HepG2 (cell line): ENCODE measurements at regions not wholly inside any gene's neighbourhood (a gene's known extent, or its start where the extent isn't known, plus 50 kb on each side); places are given as distances from the start of the nearest gene placed in this dataset.

Source experiments
- ATAC-seq: fragments of 200-7000 bp; cut with Tn5 transposase; 3 replicates; pipeline ENCODE4 v1.9.1; 2020; ENCODE audit warnings: mild to moderate bottlenecking, moderate library complexity
- BruUV-seq: library from RNA; stranded (reverse); fragments of 400-500 nt; replicated peaks from 2 replicates; lab custom pipeline; 2021; lab: Mats Ljungman, UMichigan
- CTCF ChIA-PET: fragments of 300-600 bp; formaldehyde crosslinking; extraction: SDS; loops from one replicate; lab custom pipeline; 2021; ENCODE audit warnings: low total read pairs, inconsistent platforms, low intra/inter-chr PET ratio; lab: Yijun Ruan, JAX
- POLR2A ChIA-PET: fragments of 350-600 bp; sonication (Branson Sonifier 250); formaldehyde crosslinking; loops from one replicate; lab custom pipeline; 2020; ENCODE audit warnings: antibody characterized with exemption, inconsistent platforms; lab: Yijun Ruan, JAX
- DNase-seq: peaks from one replicate; pipeline ENCODE4 v3.0.0-alpha.2; 2015; ENCODE audit warnings: low spot score
- FAIRE-seq: peaks from 3 replicates; lab custom pipeline; 2011; peaks lifted over from hg19 to GRCh38; lab: Jason Lieb, UNC
- H2AFZ ChIP-seq: one replicate; pipeline ENCODE4 v1.6.1; 2011; ENCODE audit warnings: low read length, inconsistent platforms
- H3K27ac ChIP-seq: fragments of 300-600 bp; 3 replicates; pipeline ENCODE4 v1.8.0; 2011; ENCODE audit warnings: mixed run types, mild to moderate bottlenecking, mixed read lengths, low read length, inconsistent platforms; ENCODE audit not compliant: insufficient read depth; ENCODE audit errors: extremely low read length
- H3K27me3 ChIP-seq, 2 experiments: fragments of 200-600 bp in 1 of 2; 2 replicates in 1 of 2; 3 replicates in 1 of 2; pipeline versions ENCODE4 v1.6.0 to v1.8.0; 2011; ENCODE audit warnings: low read length in 2 of 2, mild to moderate bottlenecking in 2 of 2, moderate library complexity in 2 of 2, inconsistent platforms in 1 of 2; ENCODE audit not compliant: insufficient read depth in 2 of 2, control insufficient read depth in 1 of 2
- H3K36me3 ChIP-seq, 2 experiments: fragments of 200-600 bp in 1 of 2; replicated peaks in 1 of 2; 2 replicates in 1 of 2; 3 replicates in 1 of 2; pipeline versions ENCODE4 v1.5.1 to v1.8.0; 2011; ENCODE audit warnings: low read length in 2 of 2, inconsistent platforms in 1 of 2; ENCODE audit not compliant: insufficient read depth in 2 of 2, control insufficient read depth in 1 of 2
- H3K4me1 ChIP-seq: 2 replicates; pipeline ENCODE4 v1.5.1; 2012; ENCODE audit warnings: low read length, inconsistent platforms; ENCODE audit not compliant: insufficient read depth
- H3K4me2 ChIP-seq: 2 replicates; pipeline ENCODE4 v1.6.0; 2011; ENCODE audit warnings: low read depth, low read length, inconsistent platforms
- H3K4me3 ChIP-seq, 3 experiments: fragments of 200-600 bp in 1 of 3; sonication (generic), shearing (Covaris generic) in 1 of 3; replicated peaks in 1 of 3; 2 replicates each; pipeline ENCODE4 v1.5.1; 2011 to 2016; ENCODE audit warnings: low read length in 3 of 3, inconsistent platforms in 2 of 3, low read depth in 2 of 3, mild to moderate bottlenecking in 2 of 3, control low read depth in 1 of 3, mixed read lengths in 1 of 3; ENCODE audit not compliant: insufficient read depth in 1 of 3
- H3K79me2 ChIP-seq: one replicate; pipeline ENCODE4 v1.6.1; 2011; ENCODE audit warnings: low read length, inconsistent platforms; ENCODE audit not compliant: insufficient read depth
- H3K9ac ChIP-seq: 2 replicates; pipeline ENCODE4 v1.6.0; 2011; ENCODE audit warnings: mild to moderate bottlenecking, low read depth, low read length, inconsistent platforms; ENCODE audit not compliant: insufficient read depth
- H3K9me3 ChIP-seq: 2 replicates; pipeline ENCODE4 v1.5.1; 2012; ENCODE audit warnings: mild to moderate bottlenecking, low read length
- H4K20me1 ChIP-seq: 2 replicates; pipeline ENCODE4 v1.6.0; 2011; ENCODE audit warnings: inconsistent platforms, mild to moderate bottlenecking, low read length, moderate library complexity; ENCODE audit not compliant: insufficient read depth
- CENPT ChIP-seq: sonication (generic); formaldehyde crosslinking; IDR thresholded peaks from 2 replicates; pipeline ENCODE4 v1.8.0; 2022; ENCODE audit warnings: low read depth, mild to moderate bottlenecking, moderate library complexity, missing genetic modification reagents
- FOXM1 ChIP-seq: sonication (generic); formaldehyde crosslinking; IDR thresholded peaks from 2 replicates; pipeline ENCODE4 v1.5.0; 2020; ENCODE audit warnings: missing genetic modification reagents
- HNRNPUL1 ChIP-seq: fragments of 200-400 bp; formaldehyde crosslinking; IDR thresholded peaks from 2 replicates; pipeline ENCODE4 v1.6.1; 2017; ENCODE audit warnings: low read depth, mild to moderate bottlenecking, low read length, moderate library complexity
- IRX3 ChIP-seq: sonication (generic); formaldehyde crosslinking; IDR thresholded peaks from 2 replicates; pipeline ENCODE4 v1.8.1; 2023; ENCODE audit warnings: mild to moderate bottlenecking, low read depth, missing genetic modification reagents, borderline replicate concordance
- MXD3 ChIP-seq: IDR thresholded peaks from 2 replicates; pipeline ENCODE4 v1.6.1; 2016; ENCODE audit warnings: mild to moderate bottlenecking, missing biosample characterization, missing genetic modification reagents
- POLR2AphosphoS5 ChIP-seq: IDR thresholded peaks from 2 replicates; pipeline ENCODE4 v1.6.1; 2012; ENCODE audit warnings: low read depth, low read length
- TMF1 ChIP-seq: sonication (generic); formaldehyde crosslinking; IDR thresholded peaks from 2 replicates; pipeline ENCODE4 v1.8.1; 2022; ENCODE audit warnings: low read depth, missing genetic modification reagents
- YEATS4 ChIP-seq: sonication (generic); formaldehyde crosslinking; IDR thresholded peaks from 2 replicates; pipeline ENCODE4 v1.4.0; 2020; ENCODE audit warnings: missing genetic modification reagents, borderline replicate concordance
- ZBTB25 ChIP-seq: IDR thresholded peaks from 2 replicates; pipeline ENCODE4 v1.6.1; 2018; ENCODE audit warnings: missing genetic modification reagents
- ZFP91 ChIP-seq: sonication (generic); formaldehyde crosslinking; IDR thresholded peaks from 2 replicates; pipeline ENCODE4 v1.9.0; 2022; ENCODE audit warnings: missing genetic modification reagents, mild to moderate bottlenecking, borderline replicate concordance
- ZNF281 ChIP-seq: sonication (generic); formaldehyde crosslinking; IDR thresholded peaks from 2 replicates; pipeline ENCODE4 v1.4.0; 2020; ENCODE audit warnings: missing genetic modification reagents, borderline replicate concordance
- WGBS: methylation state at CpG from one replicate; pipeline ENCODE4 v1.1.6; 2017; ENCODE audit warnings: low lambda C conversion rate; 5-methylcytosine and 5-hydroxymethylcytosine counted together
- in situ Hi-C: cut with HindIII; loops from 2 replicates; pipeline ENCODE4 v1.10.0; 2017; ENCODE audit warnings: low pct_unique_long_range_greater_than_20kb; ENCODE audit not compliant: extremely low pct_ligation_motif_present
- intact Hi-C: fragments of 100-400 bp; cut with micrococcal nuclease; formaldehyde crosslinking; loops from one replicate; pipeline ENCODE4 v1.10.0; 2022; ENCODE audit not compliant: unreplicated experiment

GRCh38 chr1:194515916-194516315, 1329.5 kb upstream of the B3GALT2 start:
- in situ Hi-C loops, result no loop called here
- Histone ChIP-seq H3K4me2 (no peak overlapping the region), H3K9me3 (peaks cover 4% of the 10 kb centered on the region; the same call in 1 of the 2 replicates), H3K36me3 (no peaks in the 10 kb centered on the region), H3K4me3 (no peak overlapping the region), H3K27me3 (no peaks in the 10 kb centered on the region), H3K79me2 (no peaks in the 10 kb centered on the region), H4K20me1 (no peaks in the 10 kb centered on the region), H3K27ac (no peak overlapping the region), H3K4me1 (no peaks in the 10 kb centered on the region), H2AFZ (no peak overlapping the region), H3K9ac (no peak overlapping the region)
- POLR2A ChIA-PET, result no interaction called here
- no peak for DNase-seq
- intact Hi-C loops, result no loop called here
- CTCF ChIA-PET, result no interaction called here
- ATAC-seq, result no peak
- 25% methylated on average over 4 of the region's 4 CpGs for WGBS
- no TSS peak for BruUV-seq
- TF ChIP-seq CENPT (CRISPR knock-in tag), result no peak
- no peak for TF ChIP-seq MXD3
- TF ChIP-seq ZNF281, result no peak
- TF ChIP-seq ZFP91, result no peak
- TF ChIP-seq YEATS4 (CRISPR knock-in tag), result no peak
- TF ChIP-seq IRX3 (CRISPR knock-in tag), result no peak
- no peak for TF ChIP-seq ZBTB25 (CRISPR knock-in tag)
- no peak for TF ChIP-seq TMF1 (CRISPR knock-in tag)
- no peak for TF ChIP-seq FOXM1 (CRISPR knock-in tag)
- no peak for TF ChIP-seq POLR2AphosphoS5
- no peak for TF ChIP-seq HNRNPUL1
- TF ChIP-seq, all 625 proteins: peak for 0
- no peak for FAIRE-seq
